GM18517 (cell line): ENCODE measurements at regions not wholly inside any gene's neighbourhood (a gene's known extent, or its start where the extent isn't known, plus 50 kb on each side); places are given as distances from the start of the nearest gene placed in this dataset.

ENCODE experiments used
- ATAC-seq: cut with Tn5 transposase; IDR thresholded peaks from one replicate; pipeline ENCODE4 v1.9.1; 2021; ENCODE audit warnings: mild to moderate bottlenecking, moderate library complexity; ENCODE audit not compliant: unreplicated experiment

DNA sequence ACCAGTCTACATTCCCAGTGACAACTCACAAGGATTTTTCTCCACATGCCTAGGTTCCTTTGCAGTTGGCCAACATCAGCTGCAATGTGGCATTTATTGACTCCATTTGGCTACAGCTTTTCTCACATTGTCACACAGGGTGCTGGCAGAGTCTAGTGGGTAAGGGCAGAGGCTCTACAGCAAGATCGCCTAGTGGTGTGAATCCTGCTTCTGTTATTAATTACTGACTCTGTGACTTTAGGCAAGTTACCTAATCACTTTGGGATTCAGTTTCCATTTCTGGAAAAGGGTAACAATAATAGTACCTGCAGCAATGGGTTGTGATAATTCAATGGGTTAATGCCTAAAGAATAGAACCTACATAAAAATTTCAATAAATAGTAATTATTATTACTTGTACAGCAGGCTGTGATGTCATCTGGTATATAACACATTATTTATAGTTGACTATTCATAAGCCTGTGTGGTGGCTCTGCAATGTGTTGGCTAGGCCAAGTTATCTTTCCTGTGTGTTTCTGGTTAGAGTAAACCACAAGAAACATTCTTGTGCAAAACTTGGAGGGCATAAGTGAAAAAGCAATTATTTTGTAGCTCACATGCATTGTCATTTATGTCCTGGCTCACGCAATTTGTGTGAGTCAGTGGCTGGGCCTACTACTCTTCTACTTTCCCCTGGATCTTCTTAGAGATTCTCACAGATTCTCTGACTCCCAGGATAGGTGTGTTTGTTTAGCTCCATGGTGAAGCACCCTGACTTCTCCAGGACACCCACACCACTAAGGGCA is 59.5 kb downstream of the PTGS2 start:
- no peak for ATAC-seq

GRCh38 chr1:186618401-186619170 is 61.6 kb downstream of the PTGS2 start:
- ATAC-seq: peak; percentile 100

DNA sequence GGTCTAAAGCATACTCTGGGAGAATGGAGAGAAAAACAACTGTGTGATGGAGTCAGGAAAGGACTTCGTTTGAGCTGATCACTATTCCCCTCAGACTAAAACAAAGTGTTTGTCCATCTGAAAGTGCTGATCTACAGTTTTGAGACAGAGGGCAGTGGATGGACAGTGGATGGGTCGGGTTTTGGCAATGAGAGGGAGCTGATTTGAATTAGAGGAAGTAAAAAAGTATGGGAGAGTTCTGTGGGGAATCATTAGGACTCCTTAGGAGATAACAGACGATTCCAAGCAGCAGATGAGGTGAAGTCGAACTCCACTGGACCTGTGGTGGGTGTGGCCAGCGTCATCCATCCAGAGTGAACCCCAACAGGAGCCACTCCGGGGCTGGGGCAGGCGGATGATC is 62.3 kb downstream of the PTGS2 start:
- peak; percentile 14 for ATAC-seq

- no peak for ATAC-seq
These were observed 63.7 kb downstream of the PTGS2 start for GRCh38 chr1:186616511-186616910.

DNA sequence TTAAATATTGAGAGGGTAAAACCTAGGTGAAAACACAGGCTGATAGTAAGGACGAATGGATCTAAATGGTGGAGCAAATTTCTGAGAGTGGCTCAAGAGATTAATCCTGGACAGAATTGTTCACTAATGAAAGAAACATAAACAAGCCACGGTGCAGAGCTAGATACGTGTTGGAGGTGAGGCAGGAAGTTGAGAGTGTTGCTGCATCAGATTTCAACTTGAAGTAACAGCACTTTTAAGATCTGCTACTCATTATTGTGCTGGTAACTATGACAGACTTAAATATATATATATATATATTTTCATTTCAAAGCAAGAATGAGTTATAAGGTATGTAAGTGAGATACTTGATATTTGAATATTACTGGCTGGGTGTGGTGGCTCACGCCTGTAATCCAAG is 64.9 kb downstream of the PTGS2 start:
- no peak for ATAC-seq

DNA sequence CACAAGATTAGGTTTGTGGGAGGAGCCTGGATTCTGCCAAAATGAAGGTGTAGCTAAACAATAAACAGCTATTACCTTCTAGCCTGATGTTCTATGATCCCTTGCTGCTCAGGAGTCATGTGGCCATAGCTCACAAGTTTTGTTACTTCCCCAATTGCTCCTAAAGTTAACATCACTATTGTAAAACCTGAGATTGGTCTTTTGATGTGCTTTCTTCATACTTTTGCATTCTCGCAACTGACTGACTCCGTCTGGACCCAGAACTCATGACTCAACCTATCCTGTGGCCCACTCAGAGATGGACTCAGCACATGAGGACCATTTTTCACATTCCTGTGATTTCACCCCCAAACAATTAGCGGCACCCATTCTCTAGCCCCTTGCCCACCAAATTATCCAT is 69.1 kb downstream of the PTGS2 start:
- no peak for ATAC-seq

DNA sequence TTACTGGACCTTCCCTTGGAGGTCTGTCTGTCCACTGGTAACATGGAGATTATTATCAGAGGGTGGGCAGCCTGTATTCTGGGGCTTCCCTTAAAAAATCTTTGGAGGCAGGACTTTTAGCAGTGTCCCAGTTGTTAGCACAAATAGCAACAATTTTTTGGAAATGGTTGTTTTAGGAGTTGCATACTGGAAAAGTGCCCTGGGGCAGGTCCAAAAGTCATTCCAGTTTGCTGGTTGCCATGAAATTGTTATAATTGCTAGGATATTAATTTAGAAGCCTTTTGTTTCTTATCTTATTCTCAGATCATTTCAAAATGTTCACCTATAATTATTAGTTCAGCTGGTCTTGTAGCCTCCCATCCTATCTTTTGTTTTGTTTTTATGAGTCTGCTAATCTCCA is 71.0 kb downstream of the PTGS2 start:
- ATAC-seq: no peak

DNA sequence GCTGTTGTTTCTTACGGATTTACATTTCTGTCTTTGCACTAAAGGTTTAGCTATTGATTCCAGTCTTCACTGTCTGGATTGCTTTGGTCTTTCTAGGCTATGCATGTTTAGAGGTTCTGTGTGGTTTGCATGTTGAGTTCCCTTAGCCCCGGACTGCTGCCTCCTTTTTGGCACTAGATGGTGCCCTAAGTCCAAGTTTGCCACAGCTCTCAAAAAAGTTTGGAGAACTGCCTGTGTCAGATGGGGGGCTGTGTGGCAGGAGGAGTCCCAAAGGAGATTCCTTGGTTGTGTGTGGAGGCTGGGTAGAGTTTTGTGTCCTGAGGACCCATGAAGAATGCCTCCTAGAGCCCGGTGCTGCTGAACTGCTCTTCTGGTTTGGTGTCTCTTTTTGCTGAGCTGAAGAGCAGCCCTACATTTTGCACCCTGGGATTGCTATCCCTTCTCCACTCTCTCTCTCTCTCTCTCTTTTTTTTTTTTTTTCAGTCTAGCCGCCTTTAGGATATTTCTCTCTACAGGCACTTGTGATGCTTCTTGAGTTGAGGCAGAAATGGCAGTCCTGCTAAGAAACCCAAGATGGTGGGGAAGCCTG is 74.4 kb downstream of the PTGS2 start:
- ATAC-seq: peak; percentile 84

DNA sequence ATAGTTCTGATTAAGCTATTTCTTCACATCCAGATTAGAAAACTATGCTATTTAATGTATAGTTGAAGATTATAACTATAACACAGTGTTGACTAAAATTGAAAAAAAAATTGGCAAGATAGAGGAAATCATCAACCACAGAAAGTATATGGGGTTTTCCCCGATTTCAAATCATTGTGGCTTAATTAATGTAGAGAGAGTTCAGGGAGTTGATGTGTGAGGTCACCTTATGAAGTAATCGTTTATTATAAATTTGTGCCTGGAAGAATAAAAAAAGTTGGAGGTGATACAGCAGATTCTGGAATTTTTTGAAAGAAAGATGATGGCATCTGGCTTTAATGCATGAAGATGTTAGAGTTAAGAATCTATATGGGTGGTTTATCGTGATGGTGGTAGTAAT is 84.3 kb downstream of the PTGS2 start:
- no peak for ATAC-seq

GRCh38 chr1:186578325-186579016 is 101.8 kb downstream of the PTGS2 start:
- ATAC-seq: no peak

DNA sequence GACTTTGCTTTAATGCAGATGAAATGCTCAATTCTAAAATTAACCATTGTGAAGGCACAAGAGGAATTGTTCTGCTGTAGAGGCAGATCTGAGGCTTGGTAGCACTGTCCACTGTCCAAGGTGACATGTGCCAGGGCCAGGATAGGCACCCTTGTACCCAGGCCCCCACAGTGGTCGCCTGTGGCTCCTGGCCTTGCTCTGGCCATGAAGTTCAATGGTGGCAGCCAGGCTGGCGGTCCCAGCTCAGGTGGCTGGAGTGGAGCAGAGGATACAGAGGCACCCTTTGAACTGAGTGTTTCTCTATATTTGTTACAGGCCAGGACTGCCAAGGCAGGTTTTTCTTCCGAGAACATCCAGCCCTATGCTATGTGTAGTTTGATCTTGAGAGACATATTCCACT is 102.6 kb downstream of the PTGS2 start:
- no peak for ATAC-seq

GRCh38 chr1:186577216-186577615 is 103.0 kb downstream of the PTGS2 start:
- ATAC-seq: no peak

DNA sequence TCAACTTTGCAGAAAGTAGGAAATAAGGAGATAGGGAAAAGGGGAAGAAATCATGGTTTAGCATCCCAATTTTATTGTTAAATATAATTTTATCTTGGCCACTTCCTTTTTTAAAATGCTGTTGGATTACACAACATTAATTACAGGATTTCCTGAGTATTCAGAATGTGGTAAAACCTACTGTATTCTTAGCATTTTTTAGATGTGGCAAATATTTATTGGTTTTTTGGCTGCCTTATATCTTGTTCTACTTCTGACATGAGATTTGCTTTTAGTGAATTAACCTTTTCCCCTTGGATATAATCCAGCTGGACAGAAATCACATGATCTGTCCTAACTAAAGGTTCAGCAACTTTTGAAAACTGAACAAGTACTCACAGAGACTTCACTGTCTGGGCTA is 104.9 kb downstream of the PTGS2 start:
- ATAC-seq: no peak

DNA sequence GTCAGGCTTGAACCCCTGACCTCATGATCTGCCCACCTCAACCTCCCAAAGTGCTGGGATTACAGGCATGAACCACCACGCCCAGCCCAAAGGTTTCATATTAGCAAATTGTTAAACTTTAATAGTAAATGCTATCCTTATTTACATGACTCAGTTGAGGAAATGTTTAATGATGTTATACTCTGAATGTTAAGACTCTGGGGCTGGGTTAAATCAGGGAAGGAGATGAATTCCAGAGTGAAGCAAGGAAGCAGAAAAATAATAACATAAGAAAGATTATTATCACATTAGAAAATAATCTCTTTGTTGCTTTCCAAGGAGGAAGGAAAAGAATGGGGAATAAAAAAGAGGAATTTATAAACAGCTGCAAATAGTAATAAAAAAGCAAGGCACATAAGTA is 105.3 kb downstream of the PTGS2 start:
- ATAC-seq: no peak

- no peak for ATAC-seq
These were observed 107.7 kb downstream of the PTGS2 start for GRCh38 chr1:186572509-186572908.

GRCh38 chr1:186571771-186572170 is 108.5 kb downstream of the PTGS2 start:
- ATAC-seq: no peak

DNA sequence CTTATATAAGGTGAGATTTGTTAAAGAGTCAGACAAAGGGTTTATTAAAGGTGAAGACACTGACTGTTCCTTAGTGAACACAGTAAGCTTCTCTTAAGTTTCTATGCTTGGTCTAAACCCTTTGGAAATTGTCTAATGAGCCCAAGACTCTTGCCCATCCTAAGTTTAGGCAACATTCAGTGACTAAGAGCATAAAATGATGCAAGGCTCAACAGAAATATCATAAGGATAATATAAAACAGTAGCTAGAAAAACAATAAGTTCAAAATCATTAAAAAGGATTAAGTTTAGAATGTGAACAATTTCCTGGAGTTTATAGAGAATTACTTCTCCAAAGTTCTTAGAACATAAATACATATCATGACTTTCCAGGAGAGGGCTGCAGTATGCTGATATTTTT is 108.9 kb upstream of the PDC start:
- no peak for ATAC-seq

DNA sequence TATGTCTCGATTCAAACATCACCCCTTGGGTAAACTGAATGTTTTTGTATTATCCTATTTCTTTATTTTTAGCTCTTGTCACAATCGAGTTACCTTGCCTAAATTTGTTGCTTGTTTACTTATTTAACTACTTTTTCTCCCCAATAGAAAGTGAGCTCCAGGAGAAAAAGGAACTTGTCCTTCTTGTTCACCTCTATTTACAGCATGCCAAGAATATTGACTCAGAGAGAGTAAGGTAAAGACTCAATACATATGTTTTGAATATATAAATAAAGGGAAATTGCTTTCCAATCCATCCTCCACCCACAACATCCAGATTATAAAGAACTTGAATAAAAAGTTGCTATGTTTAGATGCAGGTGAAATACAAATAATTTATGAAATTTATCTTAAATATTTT is 107.3 kb upstream of the PDC start:
- no peak for ATAC-seq

DNA sequence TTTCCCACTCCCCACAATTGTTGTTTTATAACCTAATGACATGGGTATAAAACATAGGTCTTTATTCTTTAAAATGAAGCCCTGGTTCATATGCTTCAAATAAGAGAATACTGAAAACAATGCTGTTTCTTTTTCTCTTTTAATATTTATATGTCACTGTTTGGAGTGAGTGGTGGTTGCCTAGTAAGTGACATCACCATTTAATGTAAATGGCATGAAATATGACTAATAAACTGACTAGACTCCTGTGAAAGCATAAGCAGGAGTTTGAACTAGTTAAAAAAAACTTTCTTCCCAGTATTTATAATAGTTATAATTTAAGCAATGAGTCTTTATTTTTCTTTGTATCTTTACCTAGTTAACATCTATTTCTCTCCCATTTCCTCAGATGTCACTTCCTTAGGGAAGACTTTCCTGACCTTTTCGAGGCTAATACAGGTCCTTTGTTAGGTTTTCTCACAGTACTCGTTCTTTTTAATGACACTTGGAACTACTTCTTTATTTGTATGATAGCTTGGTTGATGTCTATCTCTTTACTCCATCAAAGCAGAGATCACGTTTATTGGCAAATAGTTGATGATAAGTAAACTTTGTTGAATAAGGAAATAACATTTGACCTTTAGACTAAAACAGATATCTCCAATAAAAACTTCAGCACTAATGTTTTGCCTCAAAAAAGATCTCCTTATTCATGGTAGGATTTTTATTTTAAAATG is 105.4 kb upstream of the PDC start:
- no peak for ATAC-seq

GRCh38 chr1:186564582-186564981 is 103.7 kb upstream of the PDC start:
- no peak for ATAC-seq

- no peak for ATAC-seq
These were observed 98.7 kb upstream of the PDC start for GRCh38 chr1:186559601-186560116.
